ENCODE measurements at regions not wholly inside any gene's neighbourhood (a gene's known extent, or its start where the extent isn't known, plus 50 kb on each side); places are given as distances from the start of the nearest gene placed in this dataset.

GRCh38 chr5:115685490-115685889, 59.7 kb upstream of the TMED7 start:
- TF ChIP-seq CTCF (IDR thresholded peaks at IDR 0.05 in 8 of 11, conservative IDR thresholded peaks at IDR 0.05 in 3 of 11) (no peak), POLR2A (IDR thresholded peaks at IDR 0.05) (no peak), POLR2AphosphoS5 (IDR thresholded peaks at IDR 0.05) (no peak)
